Loucy (cell line): ENCODE measurements at regions not wholly inside any gene's neighbourhood (a gene's known extent, or its start where the extent isn't known, plus 50 kb on each side); places are given as distances from the start of the nearest gene placed in this dataset.

ENCODE experiments used
- EZH2phosphoT487 ChIP-seq: fragments of 200-600 bp; IDR thresholded peaks from 2 replicates; pipeline ENCODE4 v1.6.1; 2018; ENCODE audit warnings: antibody characterized with exemption, mild to moderate bottlenecking, moderate library complexity, borderline replicate concordance
- TF ChIP-seq, protein P1 (sequence below): fragments of 200-600 bp; sonication (generic); conservative IDR thresholded peaks from 2 replicates; pipeline ENCODE4 v1.5.1; 2014; ENCODE audit warnings: mild to moderate bottlenecking, antibody characterized with exemption, low read length

DNA sequence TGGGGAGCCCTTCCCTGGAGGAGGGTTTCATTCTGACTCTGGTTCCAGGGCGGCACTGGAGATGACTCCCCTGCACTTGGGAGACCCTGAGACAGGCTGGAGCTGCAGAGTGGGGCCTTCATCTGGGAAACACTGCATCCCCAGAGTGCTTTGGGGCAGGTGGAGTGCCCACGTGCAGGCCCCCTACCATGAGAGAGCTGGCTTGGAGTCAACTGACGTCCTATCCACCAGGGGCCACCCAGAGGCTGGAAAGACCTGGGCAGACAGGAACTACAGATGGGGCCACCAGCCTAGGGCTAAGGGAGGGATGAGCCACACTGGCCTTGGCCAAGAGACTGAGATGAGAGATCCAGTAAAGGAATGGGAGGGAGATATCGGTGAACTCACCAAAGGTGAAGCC lies 153.8 kb downstream of the ASB1 start:
- TF ChIP-seq, protein P1, sequence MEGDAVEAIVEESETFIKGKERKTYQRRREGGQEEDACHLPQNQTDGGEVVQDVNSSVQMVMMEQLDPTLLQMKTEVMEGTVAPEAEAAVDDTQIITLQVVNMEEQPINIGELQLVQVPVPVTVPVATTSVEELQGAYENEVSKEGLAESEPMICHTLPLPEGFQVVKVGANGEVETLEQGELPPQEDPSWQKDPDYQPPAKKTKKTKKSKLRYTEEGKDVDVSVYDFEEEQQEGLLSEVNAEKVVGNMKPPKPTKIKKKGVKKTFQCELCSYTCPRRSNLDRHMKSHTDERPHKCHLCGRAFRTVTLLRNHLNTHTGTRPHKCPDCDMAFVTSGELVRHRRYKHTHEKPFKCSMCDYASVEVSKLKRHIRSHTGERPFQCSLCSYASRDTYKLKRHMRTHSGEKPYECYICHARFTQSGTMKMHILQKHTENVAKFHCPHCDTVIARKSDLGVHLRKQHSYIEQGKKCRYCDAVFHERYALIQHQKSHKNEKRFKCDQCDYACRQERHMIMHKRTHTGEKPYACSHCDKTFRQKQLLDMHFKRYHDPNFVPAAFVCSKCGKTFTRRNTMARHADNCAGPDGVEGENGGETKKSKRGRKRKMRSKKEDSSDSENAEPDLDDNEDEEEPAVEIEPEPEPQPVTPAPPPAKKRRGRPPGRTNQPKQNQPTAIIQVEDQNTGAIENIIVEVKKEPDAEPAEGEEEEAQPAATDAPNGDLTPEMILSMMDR, result no peak
- no peak for TF ChIP-seq EZH2phosphoT487
